IMR-90 (cell line): ENCODE measurements at regions not wholly inside any gene's neighbourhood (a gene's known extent, or its start where the extent isn't known, plus 50 kb on each side); places are given as distances from the start of the nearest gene placed in this dataset.
"Not testable (repeated sequence)": the region's sequence is repeated elsewhere in the genome, so short reads cannot be mapped to it uniquely, and the experiment has no call there.

Source experiments
- CEBPB ChIP-seq: IDR thresholded peaks from 2 replicates; pipeline ENCODE4 v1.6.1; 2012; ENCODE audit warnings: low read depth, low read length, improper control_type of control experiment
- CHD1 ChIP-seq: IDR thresholded peaks from 2 replicates; pipeline ENCODE4 v1.6.1; 2012; ENCODE audit warnings: low read depth, low read length, improper control_type of control experiment
- FOS ChIP-seq: fragments of 150-350 bp; IDR thresholded peaks from 2 replicates; pipeline ENCODE4 v1.6.1; 2016; ENCODE audit warnings: low read depth, low read length
- MAFK ChIP-seq: IDR thresholded peaks from 2 replicates; pipeline ENCODE4 v1.6.1; 2012; ENCODE audit warnings: low read depth, low read length, improper control_type of control experiment
- NFE2L2 ChIP-seq: fragments of 150-350 bp; IDR thresholded peaks from 2 replicates; pipeline ENCODE4 v1.6.1; 2016; ENCODE audit warnings: low read depth, mild to moderate bottlenecking, low read length
- POLR2A ChIP-seq: IDR thresholded peaks from 2 replicates; pipeline ENCODE4 v1.6.1; 2012; ENCODE audit warnings: mild to moderate bottlenecking, low read depth, low read length
- RAD21 ChIP-seq: IDR thresholded peaks from 2 replicates; pipeline ENCODE4 v1.6.1; 2012; ENCODE audit warnings: low read length, improper control_type of control experiment
- RFX5 ChIP-seq: IDR thresholded peaks from 2 replicates; pipeline ENCODE4 v1.8.0; 2012; ENCODE audit warnings: low read depth, mild to moderate bottlenecking, low read length, moderate library complexity
- SMC3 ChIP-seq: fragments of 150-350 bp; IDR thresholded peaks from 2 replicates; pipeline ENCODE4 v1.6.1; 2016; ENCODE audit warnings: low read depth, mild to moderate bottlenecking, antibody characterized with exemption, low read length, moderate library complexity
- TF ChIP-seq, protein P1 (sequence below): conservative IDR thresholded peaks from 2 replicates; pipeline ENCODE4 v1.5.1; 2012; ENCODE audit warnings: mild to moderate bottlenecking, low read depth, low read length, improper control_type of control experiment
- TF ChIP-seq, protein P2 (sequence below): fragments of 150-350 bp; IDR thresholded peaks from 2 replicates; pipeline ENCODE4 v1.6.1; 2017; ENCODE audit warnings: mild to moderate bottlenecking, antibody characterized with exemption, low read length, low read depth
- TF ChIP-seq, protein P3 (sequence below): fragments of 150-350 bp; IDR thresholded peaks from 2 replicates; pipeline ENCODE4 v1.6.1; 2016; ENCODE audit warnings: low read depth, mild to moderate bottlenecking, low read length, moderate library complexity, borderline replicate concordance

DNA sequence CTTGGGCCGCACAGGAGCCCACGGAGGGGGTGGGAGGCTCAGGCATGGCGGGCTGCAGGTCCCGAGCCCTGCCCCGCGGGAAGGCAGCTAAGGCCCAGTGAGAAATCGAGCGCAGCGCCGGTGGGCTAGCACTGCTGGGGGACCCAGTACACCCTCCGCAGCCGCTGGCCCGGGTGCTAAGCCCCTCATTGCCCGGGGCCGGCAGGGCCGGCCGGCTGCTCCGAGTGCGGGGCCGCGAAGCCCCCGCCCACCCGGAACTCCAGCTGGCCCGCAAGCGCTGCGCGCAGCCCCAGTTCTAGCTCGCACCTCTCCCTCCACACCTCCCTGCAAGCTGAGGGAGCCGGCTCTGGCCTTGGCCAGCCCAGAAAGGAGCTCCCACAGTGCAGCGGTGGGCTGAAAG lies 70.8 kb downstream of the DYRK2 start:
- not testable (repeated sequence) for TF ChIP-seq POLR2A, MAFK, RAD21, CHD1, RFX5, CEBPB, FOS, SMC3, NFE2L2
- TF ChIP-seq, protein P1, sequence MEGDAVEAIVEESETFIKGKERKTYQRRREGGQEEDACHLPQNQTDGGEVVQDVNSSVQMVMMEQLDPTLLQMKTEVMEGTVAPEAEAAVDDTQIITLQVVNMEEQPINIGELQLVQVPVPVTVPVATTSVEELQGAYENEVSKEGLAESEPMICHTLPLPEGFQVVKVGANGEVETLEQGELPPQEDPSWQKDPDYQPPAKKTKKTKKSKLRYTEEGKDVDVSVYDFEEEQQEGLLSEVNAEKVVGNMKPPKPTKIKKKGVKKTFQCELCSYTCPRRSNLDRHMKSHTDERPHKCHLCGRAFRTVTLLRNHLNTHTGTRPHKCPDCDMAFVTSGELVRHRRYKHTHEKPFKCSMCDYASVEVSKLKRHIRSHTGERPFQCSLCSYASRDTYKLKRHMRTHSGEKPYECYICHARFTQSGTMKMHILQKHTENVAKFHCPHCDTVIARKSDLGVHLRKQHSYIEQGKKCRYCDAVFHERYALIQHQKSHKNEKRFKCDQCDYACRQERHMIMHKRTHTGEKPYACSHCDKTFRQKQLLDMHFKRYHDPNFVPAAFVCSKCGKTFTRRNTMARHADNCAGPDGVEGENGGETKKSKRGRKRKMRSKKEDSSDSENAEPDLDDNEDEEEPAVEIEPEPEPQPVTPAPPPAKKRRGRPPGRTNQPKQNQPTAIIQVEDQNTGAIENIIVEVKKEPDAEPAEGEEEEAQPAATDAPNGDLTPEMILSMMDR, result not testable (repeated sequence)
- TF ChIP-seq, protein P2, sequence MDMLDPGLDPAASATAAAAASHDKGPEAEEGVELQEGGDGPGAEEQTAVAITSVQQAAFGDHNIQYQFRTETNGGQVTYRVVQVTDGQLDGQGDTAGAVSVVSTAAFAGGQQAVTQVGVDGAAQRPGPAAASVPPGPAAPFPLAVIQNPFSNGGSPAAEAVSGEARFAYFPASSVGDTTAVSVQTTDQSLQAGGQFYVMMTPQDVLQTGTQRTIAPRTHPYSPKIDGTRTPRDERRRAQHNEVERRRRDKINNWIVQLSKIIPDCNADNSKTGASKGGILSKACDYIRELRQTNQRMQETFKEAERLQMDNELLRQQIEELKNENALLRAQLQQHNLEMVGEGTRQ, result not testable (repeated sequence)
- TF ChIP-seq, protein P3, sequence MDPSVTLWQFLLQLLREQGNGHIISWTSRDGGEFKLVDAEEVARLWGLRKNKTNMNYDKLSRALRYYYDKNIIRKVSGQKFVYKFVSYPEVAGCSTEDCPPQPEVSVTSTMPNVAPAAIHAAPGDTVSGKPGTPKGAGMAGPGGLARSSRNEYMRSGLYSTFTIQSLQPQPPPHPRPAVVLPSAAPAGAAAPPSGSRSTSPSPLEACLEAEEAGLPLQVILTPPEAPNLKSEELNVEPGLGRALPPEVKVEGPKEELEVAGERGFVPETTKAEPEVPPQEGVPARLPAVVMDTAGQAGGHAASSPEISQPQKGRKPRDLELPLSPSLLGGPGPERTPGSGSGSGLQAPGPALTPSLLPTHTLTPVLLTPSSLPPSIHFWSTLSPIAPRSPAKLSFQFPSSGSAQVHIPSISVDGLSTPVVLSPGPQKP, result not testable (repeated sequence)
